ENCODE measurements at regions not wholly inside any gene's neighbourhood (a gene's known extent, or its start where the extent isn't known, plus 50 kb on each side); places are given as distances from the start of the nearest gene placed in this dataset.

GRCh38 chr5:92371889-92372235, 988.7 kb upstream of the ARRDC3 start:
- Mint-ChIP-seq H3K27ac (no peak overlapping the region), H3K36me3 (ENCODE audit: low read depth) (no peaks in the 10 kb centered on the region), H3K4me3 (no peak overlapping the region), H3K4me1 (no peaks in the 10 kb centered on the region), H3K27me3 (no peaks in the 10 kb centered on the region), H3K9me3 (ENCODE audit: low read depth) (peaks cover 6% of the 10 kb centered on the region)
- intact Hi-C loops (cut with DNase I, micrococcal nuclease) = no loop called here
- ChIA-PET POLR2A (no interaction called here), CTCF (no interaction called here)
- ATAC-seq (no peak), DNase-seq (no peak)

GRCh38 chr5:92371171-92371888, 988.2 kb upstream of the ARRDC3 start:
- Mint-ChIP-seq H3K36me3 (ENCODE audit: low read depth) (no peaks in the 10 kb centered on the region), H3K27ac (no peak overlapping the region), H3K9me3 (ENCODE audit: low read depth) (peaks cover 6% of the 10 kb centered on the region), H3K4me1 (no peaks in the 10 kb centered on the region), H3K27me3 (no peaks in the 10 kb centered on the region), H3K4me3 (no peak overlapping the region)
- POLR2A ChIA-PET = no interaction called here
- DNase-seq (no peak), ATAC-seq (no peak)
- CTCF ChIA-PET = no interaction called here
- intact Hi-C loops (cut with DNase I, micrococcal nuclease) = no loop called here

GRCh38 chr5:92370032-92370431, 986.9 kb upstream of the ARRDC3 start:
- Mint-ChIP-seq H3K4me1 (no peaks in the 10 kb centered on the region), H3K27me3 (no peaks in the 10 kb centered on the region), H3K36me3 (ENCODE audit: low read depth) (no peaks in the 10 kb centered on the region), H3K4me3 (no peak overlapping the region), H3K9me3 (ENCODE audit: low read depth) (peaks cover 6% of the 10 kb centered on the region), H3K27ac (no peak overlapping the region)
- ChIA-PET POLR2A (no interaction called here), CTCF (no interaction called here)
- intact Hi-C loops (cut with DNase I, micrococcal nuclease) = no loop called here
- ATAC-seq (no peak), DNase-seq (no peak)

- Mint-ChIP-seq H3K9me3 (ENCODE audit: low read depth) (peaks cover 6% of the 10 kb centered on the region), H3K4me1 (no peaks in the 10 kb centered on the region), H3K27ac (no peak overlapping the region), H3K4me3 (no peak overlapping the region), H3K36me3 (ENCODE audit: low read depth) (no peaks in the 10 kb centered on the region), H3K27me3 (no peaks in the 10 kb centered on the region)
- ATAC-seq = no peak
- ChIA-PET POLR2A (no interaction called here), CTCF (no interaction called here)
- intact Hi-C loops (cut with DNase I, micrococcal nuclease) = no loop called here
- DNase-seq = no peak
These were observed 986.5 kb upstream of the ARRDC3 start for GRCh38 chr5:92369587-92369986.

GRCh38 chr5:92364986-92365550, 982.0 kb upstream of the ARRDC3 start:
- ChIA-PET CTCF (no interaction called here), POLR2A (no interaction called here)
- Mint-ChIP-seq H3K27me3 (no peaks in the 10 kb centered on the region), H3K4me3 (no peak overlapping the region), H3K27ac (no peak overlapping the region), H3K4me1 (no peaks in the 10 kb centered on the region), H3K9me3 (ENCODE audit: low read depth) (peaks cover 4% of the 10 kb centered on the region), H3K36me3 (ENCODE audit: low read depth) (no peaks in the 10 kb centered on the region)
- DNase-seq = no peak
- ATAC-seq = no peak
- intact Hi-C loops (cut with DNase I, micrococcal nuclease) = no loop called here

GRCh38 chr5:92353107-92354030, 970.3 kb upstream of the ARRDC3 start:
- Mint-ChIP-seq H3K4me1 (no peaks in the 10 kb centered on the region), H3K4me3 (no peak overlapping the region), H3K36me3 (ENCODE audit: low read depth) (no peaks in the 10 kb centered on the region), H3K27me3 (no peaks in the 10 kb centered on the region), H3K9me3 (ENCODE audit: low read depth) (peaks cover 2% of the 10 kb centered on the region), H3K27ac (no peak overlapping the region)
- DNase-seq (no peak), ATAC-seq (no peak)
- CTCF ChIA-PET = no interaction called here
- intact Hi-C loops (cut with DNase I, micrococcal nuclease) = no loop called here
- POLR2A ChIA-PET = no interaction called here

- DNase-seq (no peak), ATAC-seq (no peak)
- ChIA-PET CTCF (interaction anchor here (1.3 kb wide), 1 partner anchor 696 kb away, joined by 5 read pairs; no protein-coding TSS in a partner anchor), POLR2A (no interaction called here)
- Mint-ChIP-seq H3K9me3 (ENCODE audit: low read depth) (no peaks in the 10 kb centered on the region), H3K4me3 (no peak overlapping the region), H3K36me3 (ENCODE audit: low read depth) (no peaks in the 10 kb centered on the region), H3K27ac (no peak overlapping the region), H3K27me3 (no peaks in the 10 kb centered on the region), H3K4me1 (no peaks in the 10 kb centered on the region)
- intact Hi-C loops (cut with DNase I, micrococcal nuclease) = no loop called here
These were observed 954.7 kb upstream of the ARRDC3 start for GRCh38 chr5:92337772-92338234.

- Mint-ChIP-seq H3K27me3 (no peaks in the 10 kb centered on the region), H3K36me3 (ENCODE audit: low read depth) (no peaks in the 10 kb centered on the region), H3K27ac (no peak overlapping the region), H3K4me1 (no peaks in the 10 kb centered on the region), H3K4me3 (no peak overlapping the region), H3K9me3 (ENCODE audit: low read depth) (no peaks in the 10 kb centered on the region)
- ChIA-PET POLR2A (no interaction called here), CTCF (interaction anchor here (0.9 kb wide), 1 partner anchor 10 kb away, joined by 3 read pairs; no protein-coding TSS in a partner anchor)
- ATAC-seq = no peak
- intact Hi-C loops (cut with DNase I, micrococcal nuclease) = no loop called here
- no peak for DNase-seq
These were observed 948.9 kb upstream of the ARRDC3 start for GRCh38 chr5:92332039-92332438.

- DNase-seq (no peak), ATAC-seq (no peak)
- POLR2A ChIA-PET = no interaction called here
- Mint-ChIP-seq H3K27me3 (no peaks in the 10 kb centered on the region), H3K27ac (no peak overlapping the region), H3K4me3 (no peak overlapping the region), H3K36me3 (ENCODE audit: low read depth) (no peaks in the 10 kb centered on the region), H3K4me1 (no peaks in the 10 kb centered on the region), H3K9me3 (ENCODE audit: low read depth) (no peaks in the 10 kb centered on the region)
- intact Hi-C loops (cut with DNase I, micrococcal nuclease) = no loop called here
- CTCF ChIA-PET = no interaction called here
These were observed 947.2 kb upstream of the ARRDC3 start for GRCh38 chr5:92330365-92330764.

- no peak overlapping the region for H3K4me3 Mint-ChIP-seq
- intact Hi-C loops (cut with DNase I, micrococcal nuclease) = no loop called here
- ATAC-seq = no peak
- H3K27me3 Mint-ChIP-seq = no peaks in the 10 kb centered on the region
- DNase-seq = no peak
- ChIA-PET CTCF (no interaction called here), POLR2A (no interaction called here)
- no peaks in the 10 kb centered on the region for H3K4me1 Mint-ChIP-seq
- H3K36me3 Mint-ChIP-seq (ENCODE audit: low read depth) = no peaks in the 10 kb centered on the region
- H3K27ac Mint-ChIP-seq = no peak overlapping the region
- H3K9me3 Mint-ChIP-seq (ENCODE audit: low read depth) = no peaks in the 10 kb centered on the region
These were observed 946.6 kb upstream of the ARRDC3 start for GRCh38 chr5:92329759-92330158.

- POLR2A ChIA-PET = no interaction called here
- no peak overlapping the region for H3K4me3 Mint-ChIP-seq
- intact Hi-C loops (cut with DNase I, micrococcal nuclease) = no loop called here
- DNase-seq = no peak
- H3K27me3 Mint-ChIP-seq = no peaks in the 10 kb centered on the region
- no peak overlapping the region for H3K27ac Mint-ChIP-seq
- no peaks in the 10 kb centered on the region for H3K36me3 Mint-ChIP-seq (ENCODE audit: low read depth)
- no peak for ATAC-seq
- H3K9me3 Mint-ChIP-seq (ENCODE audit: low read depth) = no peaks in the 10 kb centered on the region
- no peaks in the 10 kb centered on the region for H3K4me1 Mint-ChIP-seq
- CTCF ChIA-PET = no interaction called here
These were observed 945.6 kb upstream of the ARRDC3 start for GRCh38 chr5:92328584-92329259.

Data from activated CD4-positive, alpha-beta T cell treated with anti-CD3 and anti-CD28 coated beads for 36 hours (primary cell).